K562 (cell line): ENCODE measurements at regions not wholly inside any gene's neighbourhood (a gene's known extent, or its start where the extent isn't known, plus 50 kb on each side); places are given as distances from the start of the nearest gene placed in this dataset.

ENCODE experiments used
- ATAC-seq: fragments of 200-7000 bp; cut with Tn5 transposase; 3 replicates; pipeline ENCODE4 v1.9.1; 2020; ENCODE audit warnings: moderate library complexity
- BruUV-seq: library from RNA; stranded (reverse); fragments of 400-500 nt; replicated peaks from 2 replicates; lab custom pipeline; 2021; lab: Mats Ljungman, UMichigan
- CTCF ChIA-PET: fragments of 300-600 bp; formaldehyde crosslinking; extraction: SDS; loops from one replicate; lab custom pipeline; 2021; ENCODE audit warnings: low intra/inter-chr PET ratio; lab: Yijun Ruan, JAX
- POLR2A ChIA-PET: fragments of 300-600, 350-650 bp; sonication (Branson Sonifier 250); formaldehyde crosslinking; extraction: SDS; loops from one replicate; lab custom pipeline; 2021; ENCODE audit warnings: antibody characterized with exemption, inconsistent platforms; lab: Yijun Ruan, JAX
- DNase-seq, 4 experiments: peaks; one replicate each; pipeline versions ENCODE4 v3.0.0 to v3.0.0-alpha.2; 2011 to 2018; ENCODE audit warnings: low spot score in 3 of 4, mixed read lengths in 3 of 4; ENCODE audit errors: extremely low read depth in 1 of 4
- FAIRE-seq: peaks from 2 replicates; lab custom pipeline; 2011; peaks lifted over from hg19 to GRCh38; lab: Jason Lieb, UNC
- H2AFZ ChIP-seq: 2 replicates; pipeline ENCODE4 v1.6.0; 2011; ENCODE audit warnings: low read depth, low read length, control low read depth, inconsistent platforms
- H3K27ac ChIP-seq: fragments of 200-600 bp; 3 replicates; pipeline ENCODE4 v1.8.0; 2011; ENCODE audit warnings: low read depth, mild to moderate bottlenecking, control low read depth, inconsistent platforms, low read length, moderate library complexity, mixed read lengths; ENCODE audit errors: extremely low read depth
- H3K27me3 ChIP-seq, 2 experiments: fragments of 300-600 bp in 1 of 2; 2 replicates in 1 of 2; 3 replicates in 1 of 2; pipeline versions ENCODE4 v1.6.0 to v1.8.0; 2011; ENCODE audit warnings: inconsistent platforms in 2 of 2, low read length in 2 of 2, mild to moderate bottlenecking in 1 of 2, mixed read lengths in 1 of 2, moderate library complexity in 1 of 2; ENCODE audit not compliant: control insufficient read depth in 2 of 2, insufficient read depth in 2 of 2
- H3K36me3 ChIP-seq: fragments of 300-600 bp; 3 replicates; pipeline ENCODE4 v1.8.0; 2011; ENCODE audit warnings: mild to moderate bottlenecking, low read length, inconsistent platforms; ENCODE audit not compliant: control insufficient read depth, insufficient read depth
- H3K4me1 ChIP-seq, 2 experiments: fragments of 200-600 bp in 1 of 2; replicated peaks in 1 of 2; 2 replicates in 1 of 2; 3 replicates in 1 of 2; pipeline versions ENCODE4 v1.5.1 to v1.8.0; 2011; ENCODE audit warnings: inconsistent platforms in 2 of 2, low read length in 2 of 2, mild to moderate bottlenecking in 1 of 2, mixed read lengths in 1 of 2, moderate library complexity in 1 of 2; ENCODE audit not compliant: control insufficient read depth in 2 of 2, insufficient read depth in 2 of 2
- H3K4me2 ChIP-seq: 2 replicates; pipeline ENCODE4 v1.6.1; 2011; ENCODE audit warnings: low read length, control low read depth, inconsistent platforms, mixed read lengths; ENCODE audit not compliant: insufficient read depth
- H3K4me3 ChIP-seq: fragments of 200-600 bp; sonication (generic), shearing (Covaris generic); 2 replicates; pipeline ENCODE4 v1.5.1; 2016; ENCODE audit warnings: control low read depth, inconsistent platforms
- H3K79me2 ChIP-seq: fragments of 200-600 bp; 3 replicates; pipeline ENCODE4 v1.8.0; 2011; ENCODE audit warnings: low read length, inconsistent platforms; ENCODE audit not compliant: control insufficient read depth, insufficient read depth
- H3K9ac ChIP-seq, 2 experiments: 2 replicates each; pipeline versions ENCODE4 v1.6.0 to v1.6.1; 2011; ENCODE audit warnings: low read depth in 2 of 2, low read length in 2 of 2, control low read depth in 1 of 2, inconsistent platforms in 1 of 2, mild to moderate bottlenecking in 1 of 2, mixed read lengths in 1 of 2; ENCODE audit not compliant: insufficient read depth in 1 of 2
- H3K9me1 ChIP-seq: one replicate; pipeline ENCODE4 v1.6.0; 2011; ENCODE audit warnings: inconsistent platforms, mild to moderate bottlenecking, low read length, moderate library complexity; ENCODE audit not compliant: control insufficient read depth, insufficient read depth
- H3K9me3 ChIP-seq: replicated peaks from 2 replicates; pipeline ENCODE4 v1.5.1; 2011; ENCODE audit warnings: low read depth, low read length, inconsistent platforms; ENCODE audit not compliant: control insufficient read depth, insufficient read depth
- H4K20me1 ChIP-seq: replicated peaks from 2 replicates; pipeline ENCODE4 v1.6.1; 2011; ENCODE audit warnings: low read length, inconsistent platforms, mixed read lengths; ENCODE audit not compliant: control insufficient read depth, insufficient read depth
- C11orf30 ChIP-seq: fragments of 450-650 bp; IDR thresholded peaks from 2 replicates; pipeline ENCODE4 v1.6.1; 2016; ENCODE audit warnings: low read depth, mild to moderate bottlenecking
- ELF2 ChIP-seq: fragments of 250-450 bp; sonication (Bioruptor Pico); IDR thresholded peaks from 2 replicates; pipeline ENCODE4 v1.5.0; 2021; ENCODE audit warnings: mild to moderate bottlenecking
- NR3C1 ChIP-seq: sonication (generic); formaldehyde crosslinking; IDR thresholded peaks from 2 replicates; pipeline ENCODE4 v1.8.1; 2022; ENCODE audit warnings: missing genetic modification reagents
- WGBS: fragments of 100-300 bp; shearing (Covaris generic); methylation state at CpG from one replicate; pipeline ENCODE4 v1.1.6; 2016; ENCODE audit warnings: low coverage, mixed read lengths; ENCODE audit not compliant: insufficient coverage; ENCODE audit errors: missing lambda C conversion rate; 5-methylcytosine and 5-hydroxymethylcytosine counted together
- in situ Hi-C: fragments of 300-500 bp; cut with MboI; formaldehyde crosslinking; loops from 4 replicates; pipeline ENCODE4 v1.15.0; 2018; ENCODE audit warnings: inconsistent platforms, mixed read lengths
- intact Hi-C: fragments of 100-400 bp; cut with micrococcal nuclease; formaldehyde crosslinking; loops from 2 replicates; pipeline ENCODE4 v1.14.2; 2022

DNA sequence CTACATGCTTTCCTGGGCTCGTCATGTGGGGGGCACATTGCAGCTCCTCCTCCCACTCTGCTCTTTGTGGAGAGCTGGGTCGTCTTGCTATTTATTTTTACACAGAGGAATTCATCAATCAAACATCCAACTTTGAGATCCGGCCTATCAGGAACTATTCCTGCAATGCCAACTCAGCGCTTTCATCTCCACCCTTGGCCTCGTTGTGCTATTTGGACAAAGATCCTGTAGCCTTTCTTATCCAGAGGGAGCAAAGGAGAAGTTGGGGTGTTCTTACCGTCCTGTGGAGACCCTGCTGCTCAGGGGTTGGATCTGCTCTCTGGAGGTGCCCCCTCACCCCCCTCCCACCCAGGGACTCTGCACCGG is 92.1 kb downstream of the ASB1 start:
- H2AFZ ChIP-seq = no peak overlapping the region
- H3K4me1 ChIP-seq = 0 out of 5 replicates have a peak, but pooled peaks cover 0 to 2% of the 10 kb centered on the region in 2 experiments
- H3K4me3 ChIP-seq = no peak overlapping the region
- WGBS = 0% methylated on average over 7 of the region's 7 CpGs
- TF ChIP-seq NR3C1 (CRISPR knock-in tag) (no peak), C11orf30 (0 out of 2 replicates have a peak, but pooled peaks have one; percentile 7)
- H4K20me1 ChIP-seq = no peaks in the 10 kb centered on the region
- no peak overlapping the region for H3K27ac ChIP-seq
- peaks cover 6 to 15% of the 10 kb centered on the region in 2 experiments; a peak in 4 of 5 replicates for H3K27me3 ChIP-seq
- in situ Hi-C loops (no loop called here), intact Hi-C loops (no loop called here)
- no TSS peak for BruUV-seq
- no peak for FAIRE-seq
- no peaks in the 10 kb centered on the region for H3K9me1 ChIP-seq
- ATAC-seq = no peak
- ChIA-PET POLR2A (no interaction called here), CTCF (no interaction called here)
- H3K79me2 ChIP-seq = no peaks in the 10 kb centered on the region
- H3K9ac ChIP-seq = no peak overlapping the region
- DNase-seq = no peak
- H3K4me2 ChIP-seq = no peak overlapping the region
- no peaks in the 10 kb centered on the region for H3K36me3 ChIP-seq
- H3K9me3 ChIP-seq = no peaks in the 10 kb centered on the region

DNA sequence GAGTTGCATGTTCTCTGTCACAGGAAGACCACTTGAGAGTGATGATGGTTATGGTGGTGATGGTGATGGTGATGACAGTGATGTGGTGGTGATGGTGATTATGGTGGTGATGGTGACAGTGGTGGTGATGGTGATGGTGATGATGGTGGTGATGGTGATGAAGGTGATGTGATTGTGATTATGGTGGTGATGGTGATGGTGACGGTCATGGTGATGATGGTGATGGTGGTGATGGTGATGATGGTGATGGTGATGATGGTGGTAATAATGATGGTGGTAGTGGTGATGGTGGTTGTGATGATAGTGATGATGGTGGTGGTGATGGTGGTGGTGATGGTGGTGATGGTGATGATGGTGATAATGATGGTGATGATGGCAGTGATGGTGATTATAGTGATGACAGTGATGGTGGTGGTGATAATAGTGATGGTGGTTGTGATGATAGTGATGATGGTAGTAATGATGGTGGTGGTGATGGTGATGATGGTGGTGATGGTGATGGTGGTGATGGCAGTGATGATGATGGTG is 93.7 kb downstream of the ASB1 start:
- in situ Hi-C loops = no loop called here
- TF ChIP-seq ELF2 = no peak
- Histone ChIP-seq H3K27me3 (peaks cover 6 to 31% of the 10 kb centered on the region in 2 experiments; a peak in 4 of 5 replicates), H3K79me2 (no peaks in the 10 kb centered on the region), H3K9ac (no peak overlapping the region), H3K27ac (no peak overlapping the region), H3K4me1 (no peaks in the 10 kb centered on the region), H2AFZ (no peak overlapping the region), H3K36me3 (no peaks in the 10 kb centered on the region), H3K4me3 (no peak overlapping the region), H3K9me1 (no peaks in the 10 kb centered on the region), H3K4me2 (no peak overlapping the region), H3K9me3 (no peaks in the 10 kb centered on the region), H4K20me1 (no peaks in the 10 kb centered on the region)
- DNase-seq = no peak
- FAIRE-seq = no peak
- ChIA-PET POLR2A (interaction anchor here (0.6 kb wide), 1 partner anchor 369 kb away, joined by 3 read pairs; no protein-coding TSS in a partner anchor), CTCF (no interaction called here)
- no peak for ATAC-seq
- intact Hi-C loops = no loop called here
- WGBS = 0% methylated on average over 1 of the region's 1 CpG
- no TSS peak for BruUV-seq
